ENCODE measurements at regions not wholly inside any gene's neighbourhood (a gene's known extent, or its start where the extent isn't known, plus 50 kb on each side); places are given as distances from the start of the nearest gene placed in this dataset.
"Not testable (repeated sequence)": the region's sequence is repeated elsewhere in the genome, so short reads cannot be mapped to it uniquely, and the experiment has no call there.

- no peak for DNase-seq (ENCODE audit: extremely low spot score)
Observed at GRCh38 chr1:56255516-56256152, 323.7 kb downstream of the PLPP3 start.

GRCh38 chr1:56254130-56254529 lies 325.2 kb downstream of the PLPP3 start:
- no peak for TF ChIP-seq CTCF (IDR thresholded peaks at IDR 0.05; ENCODE audit: control extremely low read depth, extremely low read depth, low read depth, missing control alignments)
- DNase-seq (ENCODE audit: extremely low spot score) = no peak
- POLR2A ChIA-PET = no interaction called here
- CTCF ChIA-PET = interaction anchor here (1.5 kb wide), 1 partner anchor 25 kb away, joined by 3 read pairs; no protein-coding TSS in a partner anchor

More at GRCh38 chr1:56255516-56256152, 323.7 kb downstream of the PLPP3 start:
- TF ChIP-seq CTCF (IDR thresholded peaks at IDR 0.05; ENCODE audit: control extremely low read depth, extremely low read depth, low read depth, missing control alignments) = no peak
- ChIA-PET CTCF (no interaction called here), POLR2A (no interaction called here)

GRCh38 chr1:56250809-56251208 lies 328.6 kb downstream of the PLPP3 start:
- no peak for DNase-seq (ENCODE audit: extremely low spot score)
- ChIA-PET CTCF (no interaction called here), POLR2A (no interaction called here)
- no peak for TF ChIP-seq CTCF (IDR thresholded peaks at IDR 0.05; ENCODE audit: control extremely low read depth, extremely low read depth, low read depth, missing control alignments)

GRCh38 chr1:56249234-56249633 lies 330.1 kb downstream of the PLPP3 start:
- DNase-seq (ENCODE audit: extremely low spot score) = no peak
- no peak for TF ChIP-seq CTCF (IDR thresholded peaks at IDR 0.05; ENCODE audit: control extremely low read depth, extremely low read depth, low read depth, missing control alignments)
- CTCF ChIA-PET = no interaction called here
- POLR2A ChIA-PET = no interaction called here

GRCh38 chr1:56248138-56248537 lies 331.2 kb downstream of the PLPP3 start:
- CTCF ChIA-PET = no interaction called here
- DNase-seq (ENCODE audit: extremely low spot score) = no peak
- no peak for TF ChIP-seq CTCF (IDR thresholded peaks at IDR 0.05; ENCODE audit: control extremely low read depth, extremely low read depth, low read depth, missing control alignments)
- POLR2A ChIA-PET = no interaction called here

GRCh38 chr1:56246726-56247125 lies 332.6 kb downstream of the PLPP3 start:
- POLR2A ChIA-PET; DNase-seq (ENCODE audit: extremely low spot score); CTCF ChIA-PET: not testable (repeated sequence)

- ChIA-PET POLR2A (no interaction called here), CTCF (no interaction called here)
- no peak for TF ChIP-seq CTCF (IDR thresholded peaks at IDR 0.05; ENCODE audit: control extremely low read depth, extremely low read depth, low read depth, missing control alignments)
- no peak for DNase-seq (ENCODE audit: extremely low spot score)
Observed at GRCh38 chr1:56240400-56240799, 339.0 kb downstream of the PLPP3 start.

Data from GM10248 (cell line).